ENCODE measurements at regions not wholly inside any gene's neighbourhood (a gene's known extent, or its start where the extent isn't known, plus 50 kb on each side); places are given as distances from the start of the nearest gene placed in this dataset.

DNA sequence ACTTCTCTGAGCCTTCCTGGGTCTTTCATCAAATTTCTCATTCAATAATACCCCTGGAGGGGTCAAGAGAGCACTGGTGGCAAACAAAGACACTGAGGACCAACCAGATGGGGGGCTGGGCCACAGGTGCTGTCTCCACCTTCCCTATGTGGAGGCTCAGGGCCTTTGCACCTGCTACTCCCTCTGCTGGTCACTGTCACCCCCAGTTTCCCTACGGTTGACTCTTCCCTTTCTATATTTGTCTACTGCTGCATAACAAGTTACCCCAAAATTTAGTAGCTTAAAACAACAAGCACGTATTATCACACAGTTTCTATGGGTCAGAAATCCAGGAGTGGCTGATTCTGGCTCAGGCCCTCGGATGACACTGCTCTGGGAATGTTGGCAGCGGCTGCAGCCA is 138.8 kb upstream of the RUNX3 start:
- Histone ChIP-seq H3K9me3 (no peaks in the 10 kb centered on the region), H3K4me3 (no peak overlapping the region), H3K36me3 (ENCODE audit: low read depth) (no peaks in the 10 kb centered on the region), H3K4me1 (ENCODE audit: low read depth) (no peaks in the 10 kb centered on the region)
- intact Hi-C loops (cut with DNase I, micrococcal nuclease), result no loop called here
- TF ChIP-seq, protein P1, sequence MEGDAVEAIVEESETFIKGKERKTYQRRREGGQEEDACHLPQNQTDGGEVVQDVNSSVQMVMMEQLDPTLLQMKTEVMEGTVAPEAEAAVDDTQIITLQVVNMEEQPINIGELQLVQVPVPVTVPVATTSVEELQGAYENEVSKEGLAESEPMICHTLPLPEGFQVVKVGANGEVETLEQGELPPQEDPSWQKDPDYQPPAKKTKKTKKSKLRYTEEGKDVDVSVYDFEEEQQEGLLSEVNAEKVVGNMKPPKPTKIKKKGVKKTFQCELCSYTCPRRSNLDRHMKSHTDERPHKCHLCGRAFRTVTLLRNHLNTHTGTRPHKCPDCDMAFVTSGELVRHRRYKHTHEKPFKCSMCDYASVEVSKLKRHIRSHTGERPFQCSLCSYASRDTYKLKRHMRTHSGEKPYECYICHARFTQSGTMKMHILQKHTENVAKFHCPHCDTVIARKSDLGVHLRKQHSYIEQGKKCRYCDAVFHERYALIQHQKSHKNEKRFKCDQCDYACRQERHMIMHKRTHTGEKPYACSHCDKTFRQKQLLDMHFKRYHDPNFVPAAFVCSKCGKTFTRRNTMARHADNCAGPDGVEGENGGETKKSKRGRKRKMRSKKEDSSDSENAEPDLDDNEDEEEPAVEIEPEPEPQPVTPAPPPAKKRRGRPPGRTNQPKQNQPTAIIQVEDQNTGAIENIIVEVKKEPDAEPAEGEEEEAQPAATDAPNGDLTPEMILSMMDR (IDR thresholded peaks at IDR 0.05), result no peak
- ATAC-seq, result no peak
- peak in 1 of 3 donors; percentile 7 for DNase-seq

- ATAC-seq, result no peak
- Histone ChIP-seq H3K4me1 (ENCODE audit: low read depth) (no peaks in the 10 kb centered on the region), H3K36me3 (ENCODE audit: low read depth) (no peaks in the 10 kb centered on the region), H3K4me3 (no peak overlapping the region), H3K9me3 (no peaks in the 10 kb centered on the region)
- DNase-seq, result peak in 1 of 3 donors; percentile 8
- intact Hi-C loops (cut with DNase I, micrococcal nuclease), result no loop called here
- TF ChIP-seq, protein P1 (IDR thresholded peaks at IDR 0.05), result no peak
Measured at GRCh38 chr1:25068316-25068715, 138.2 kb upstream of the RUNX3 start.

DNA sequence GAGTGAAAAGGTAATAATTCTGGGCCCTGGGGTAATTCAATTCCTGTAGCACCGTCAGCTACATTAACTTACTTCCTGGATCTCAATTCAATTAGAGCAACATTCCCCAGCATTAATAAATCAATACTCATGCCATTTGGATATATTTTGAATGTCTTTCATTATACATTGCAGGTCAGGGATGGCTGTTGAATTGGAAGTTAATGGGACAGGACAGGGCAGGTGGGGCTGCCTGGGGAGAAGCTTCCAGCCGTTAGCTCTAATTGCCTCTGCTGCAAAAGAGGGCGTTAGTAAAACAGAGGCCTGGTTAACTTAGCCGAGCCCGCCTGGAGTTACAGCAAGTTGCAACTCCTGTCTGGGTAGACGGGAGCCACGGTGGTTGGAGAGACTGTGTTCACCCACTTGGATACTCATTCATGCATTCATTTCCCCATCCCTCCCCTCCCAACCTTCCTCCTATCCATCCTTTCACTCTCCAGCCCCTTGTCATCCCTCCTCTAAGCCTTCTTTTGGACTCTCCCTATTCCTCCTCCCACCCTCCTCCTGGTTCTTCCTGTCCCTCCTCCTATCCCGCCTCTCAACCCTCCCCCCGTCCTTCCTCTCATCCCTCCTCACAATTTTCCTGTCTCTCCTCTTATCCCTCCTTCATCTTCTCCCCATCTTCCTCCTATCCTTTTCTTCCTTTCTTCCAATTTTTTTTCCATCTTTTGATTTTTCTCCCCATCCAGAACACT is 137.6 kb upstream of the RUNX3 start:
- no peaks in the 10 kb centered on the region for H3K36me3 ChIP-seq (ENCODE audit: low read depth)
- TF ChIP-seq, protein P1 (IDR thresholded peaks at IDR 0.05), result no peak
- no peak for ATAC-seq
- no peak overlapping the region for H3K4me3 ChIP-seq
- intact Hi-C loops (cut with DNase I, micrococcal nuclease), result no loop called here
- no peak for DNase-seq
- no peaks in the 10 kb centered on the region for H3K4me1 ChIP-seq (ENCODE audit: low read depth)
- H3K9me3 ChIP-seq, result no peaks in the 10 kb centered on the region

GRCh38 chr1:25066731-25067517 is 136.8 kb upstream of the RUNX3 start:
- intact Hi-C loops (cut with DNase I, micrococcal nuclease), result no loop called here
- H3K4me3 ChIP-seq, result no peak overlapping the region
- no peaks in the 10 kb centered on the region for H3K4me1 ChIP-seq (ENCODE audit: low read depth)
- H3K9me3 ChIP-seq, result no peaks in the 10 kb centered on the region
- DNase-seq (peak in 1 of 3 donors; percentile 16), ATAC-seq (no peak)
- H3K36me3 ChIP-seq (ENCODE audit: low read depth), result no peaks in the 10 kb centered on the region
- TF ChIP-seq, protein P1 (IDR thresholded peaks at IDR 0.05), result no peak

DNA sequence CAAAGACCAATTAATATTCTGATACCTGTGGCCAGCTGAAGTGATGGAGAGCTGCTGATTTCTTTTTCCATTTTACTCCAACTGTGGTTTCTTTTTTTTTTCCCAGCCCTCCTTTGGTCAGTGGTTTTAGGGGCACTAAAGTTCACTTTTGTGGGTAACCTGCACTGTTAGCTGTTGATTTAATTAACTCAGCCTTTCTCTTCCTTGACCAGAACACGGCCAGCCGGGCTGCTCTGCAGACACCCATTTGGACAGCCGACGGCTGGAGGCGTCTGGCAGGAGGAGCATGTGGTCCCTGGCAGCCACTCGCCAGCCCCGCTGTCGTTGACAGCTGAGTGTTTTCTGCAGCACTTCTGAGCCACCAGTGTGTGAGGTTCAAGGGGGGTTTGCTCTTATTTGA is 136.2 kb upstream of the RUNX3 start:
- TF ChIP-seq, protein P1 (IDR thresholded peaks at IDR 0.05), result no peak
- DNase-seq (no peak), ATAC-seq (no peak)
- no peak overlapping the region for H3K4me3 ChIP-seq
- H3K4me1 ChIP-seq (ENCODE audit: low read depth), result no peaks in the 10 kb centered on the region
- H3K36me3 ChIP-seq (ENCODE audit: low read depth), result no peaks in the 10 kb centered on the region
- H3K9me3 ChIP-seq, result no peaks in the 10 kb centered on the region
- intact Hi-C loops (cut with DNase I, micrococcal nuclease), result no loop called here

All from mucosa of descending colon (tissue), 3 donors.